Esophagus muscularis mucosa (tissue), 4 donors: ENCODE measurements at regions not wholly inside any gene's neighbourhood (a gene's known extent, or its start where the extent isn't known, plus 50 kb on each side); places are given as distances from the start of the nearest gene placed in this dataset.

Source experiments
- EP300 ChIP-seq: sonication (generic); formaldehyde crosslinking; IDR thresholded peaks from one replicate; pipeline ENCODE4 v1.6.1; 2017; ENCODE audit warnings: antibody characterized with exemption
- POLR2A ChIP-seq: fragments of 450-650 bp; IDR thresholded peaks from one replicate; pipeline ENCODE4 v1.6.1; 2017; ENCODE audit warnings: antibody characterized with exemption, moderate library complexity, mild to moderate bottlenecking, low read depth
- POLR2AphosphoS5 ChIP-seq, 2 donors: sonication (generic); formaldehyde crosslinking; IDR thresholded peaks; one replicate each; pipeline ENCODE4 v1.6.1; 2017; ENCODE audit warnings: antibody characterized with exemption in 2 of 2
- TF ChIP-seq, protein P1 (sequence below), 3 experiments: fragments of 200-600 bp in 2 of 3; fragments of 450-650 bp in 1 of 3; sonication (generic) in 2 of 3; IDR thresholded peaks; one replicate each; pipeline ENCODE4 v1.5.1; 2017 to 2019; ENCODE audit warnings: antibody characterized with exemption in 3 of 3, mild to moderate bottlenecking in 2 of 3, moderate library complexity in 1 of 3

GRCh38 chr1:196029410-196029809, 578.8 kb downstream of the KCNT2 start:
- TF ChIP-seq, protein P1, sequence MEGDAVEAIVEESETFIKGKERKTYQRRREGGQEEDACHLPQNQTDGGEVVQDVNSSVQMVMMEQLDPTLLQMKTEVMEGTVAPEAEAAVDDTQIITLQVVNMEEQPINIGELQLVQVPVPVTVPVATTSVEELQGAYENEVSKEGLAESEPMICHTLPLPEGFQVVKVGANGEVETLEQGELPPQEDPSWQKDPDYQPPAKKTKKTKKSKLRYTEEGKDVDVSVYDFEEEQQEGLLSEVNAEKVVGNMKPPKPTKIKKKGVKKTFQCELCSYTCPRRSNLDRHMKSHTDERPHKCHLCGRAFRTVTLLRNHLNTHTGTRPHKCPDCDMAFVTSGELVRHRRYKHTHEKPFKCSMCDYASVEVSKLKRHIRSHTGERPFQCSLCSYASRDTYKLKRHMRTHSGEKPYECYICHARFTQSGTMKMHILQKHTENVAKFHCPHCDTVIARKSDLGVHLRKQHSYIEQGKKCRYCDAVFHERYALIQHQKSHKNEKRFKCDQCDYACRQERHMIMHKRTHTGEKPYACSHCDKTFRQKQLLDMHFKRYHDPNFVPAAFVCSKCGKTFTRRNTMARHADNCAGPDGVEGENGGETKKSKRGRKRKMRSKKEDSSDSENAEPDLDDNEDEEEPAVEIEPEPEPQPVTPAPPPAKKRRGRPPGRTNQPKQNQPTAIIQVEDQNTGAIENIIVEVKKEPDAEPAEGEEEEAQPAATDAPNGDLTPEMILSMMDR (IDR thresholded peaks at IDR 0.05): no peak
- TF ChIP-seq POLR2AphosphoS5 (IDR thresholded peaks at IDR 0.05) (no peak), POLR2A (no peak), EP300 (no peak)
